Activated CD8-positive, alpha-beta memory T cell treated with anti-CD3 and anti-CD28 coated beads, Interleukin-2, amount 50 U/mL, for 24 hours (primary cell): ENCODE measurements at regions not wholly inside any gene's neighbourhood (a gene's known extent, or its start where the extent isn't known, plus 50 kb on each side); places are given as distances from the start of the nearest gene placed in this dataset.

Experiments used
- DNase-seq: peaks from one replicate; pipeline ENCODE4 v3.0.0-alpha.2; 2020; ENCODE audit errors: extremely low read depth

DNA sequence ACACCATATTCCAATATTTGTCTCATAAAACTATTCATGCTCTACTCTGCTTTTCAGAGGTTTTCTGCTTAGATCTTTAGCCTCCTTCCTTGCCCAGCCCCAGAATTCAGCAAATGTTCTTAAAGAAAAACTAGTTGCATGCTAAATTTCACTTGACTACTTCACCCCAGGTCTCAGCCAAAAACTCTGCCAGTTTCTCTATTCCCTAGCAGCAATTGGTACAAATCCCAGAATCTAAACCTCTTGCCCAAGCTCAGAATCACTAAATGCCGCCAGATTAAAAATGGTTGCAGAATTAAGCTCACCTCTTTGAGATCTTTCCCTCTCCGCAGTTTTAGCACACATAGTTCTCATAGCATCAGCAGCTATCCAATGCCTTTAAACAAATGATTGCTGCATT is 331.2 kb upstream of the SMARCA2 start:
- no peak for DNase-seq

GRCh38 chr9:1698991-1699390 is 316.2 kb upstream of the SMARCA2 start:
- DNase-seq, result no peak

- no peak for DNase-seq
Observed at GRCh38 chr9:1701113-1701512, 314.0 kb upstream of the SMARCA2 start.

GRCh38 chr9:1702701-1703100 is 312.4 kb upstream of the SMARCA2 start:
- no peak for DNase-seq

DNA sequence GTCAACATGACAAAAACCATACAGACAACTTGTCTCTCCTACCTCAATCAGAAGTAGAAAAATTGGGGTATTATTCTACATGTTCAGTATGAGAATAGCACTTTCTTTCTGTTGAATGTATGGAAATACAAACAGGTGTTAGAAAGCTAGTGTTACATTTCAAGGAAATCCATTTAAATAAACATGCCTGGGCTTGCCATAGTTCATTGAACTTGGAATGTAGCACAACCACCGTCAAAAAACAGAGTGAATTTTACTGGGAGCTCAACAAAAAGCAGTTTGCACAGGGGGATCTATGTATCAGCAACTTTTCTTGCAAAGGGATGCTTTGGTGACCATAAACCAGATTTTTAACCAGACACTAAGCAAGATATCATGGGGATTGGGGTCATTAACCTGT is 307.9 kb upstream of the SMARCA2 start:
- DNase-seq, result no peak

DNA sequence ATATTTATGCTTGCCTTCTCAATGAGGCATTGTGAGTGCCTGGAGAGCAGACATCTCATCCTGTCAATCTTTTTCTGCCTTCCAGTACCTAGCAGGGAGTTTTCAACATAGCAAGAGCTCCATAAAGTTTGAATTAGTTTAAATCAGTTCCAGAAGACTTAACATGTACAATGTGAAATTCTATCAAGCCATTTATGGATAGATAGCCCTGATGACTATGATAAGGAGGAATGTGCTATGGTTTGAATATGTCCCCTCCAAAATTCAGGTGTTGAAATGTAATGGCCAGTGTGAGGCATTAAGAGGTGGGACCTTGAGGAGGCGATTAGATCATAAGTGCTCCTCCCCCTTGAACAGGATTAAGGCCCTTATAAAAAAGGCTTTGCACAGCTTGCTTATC is 306.9 kb upstream of the SMARCA2 start:
- no peak for DNase-seq

- no peak for DNase-seq
Observed at GRCh38 chr9:1709347-1709746, 305.8 kb upstream of the SMARCA2 start.

DNA sequence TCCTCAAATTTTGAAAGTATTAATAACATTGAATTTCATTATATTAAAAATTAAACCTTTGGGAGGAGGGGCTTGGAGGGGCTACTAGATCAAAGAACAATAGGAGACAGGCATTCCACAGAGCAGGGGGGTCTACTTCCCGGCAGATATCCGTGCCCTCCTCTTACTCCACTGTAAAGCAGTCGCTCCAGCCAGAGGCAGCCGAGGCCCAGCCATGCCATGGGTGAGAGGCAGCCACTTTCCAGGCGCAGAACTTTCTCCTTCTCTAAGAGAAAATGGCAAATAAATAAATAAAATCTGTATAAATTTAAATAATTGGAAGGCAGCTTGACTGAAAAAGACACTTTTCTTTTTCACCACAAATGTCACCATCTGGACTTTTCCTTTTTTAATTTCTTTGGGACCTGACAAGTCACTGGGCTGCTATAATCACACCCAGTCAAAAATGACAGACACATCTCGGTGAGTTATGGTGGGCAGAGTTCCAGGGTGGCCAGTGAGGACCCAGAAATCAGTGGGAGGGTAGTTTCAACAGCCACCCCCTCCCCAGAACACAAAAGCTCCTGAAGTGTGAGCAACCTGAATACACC is 302.2 kb upstream of the SMARCA2 start:
- no peak for DNase-seq

- DNase-seq, result no peak
Observed at GRCh38 chr9:1713841-1714240, 301.3 kb upstream of the SMARCA2 start.

- DNase-seq, result no peak
Observed at GRCh38 chr9:1717882-1718281, 297.3 kb upstream of the SMARCA2 start.

DNA sequence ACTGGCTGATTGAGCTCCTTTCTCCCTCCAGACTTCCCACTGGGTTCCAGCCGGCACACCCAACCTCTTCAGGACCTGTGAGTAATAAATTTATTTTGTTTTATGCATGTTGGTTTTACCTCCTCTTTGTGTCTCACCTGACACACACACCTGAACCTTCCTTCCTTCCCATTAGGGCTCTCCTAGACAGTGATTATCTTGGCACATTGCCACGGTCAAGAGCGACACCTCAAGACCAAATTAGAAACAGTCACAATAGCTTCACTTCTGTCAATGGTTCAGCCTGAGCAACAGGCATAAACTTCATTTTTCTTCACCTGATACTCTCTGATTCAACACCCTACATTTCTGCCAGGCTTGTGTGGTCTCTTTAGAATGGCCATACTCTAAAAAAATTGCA is 296.3 kb upstream of the SMARCA2 start:
- no peak for DNase-seq

- no peak for DNase-seq
Observed at GRCh38 chr9:1721196-1721595, 294.0 kb upstream of the SMARCA2 start.

GRCh38 chr9:1722404-1722803 is 292.7 kb upstream of the SMARCA2 start:
- DNase-seq, result no peak

GRCh38 chr9:1723522-1724015 is 291.6 kb upstream of the SMARCA2 start:
- DNase-seq, result no peak

DNA sequence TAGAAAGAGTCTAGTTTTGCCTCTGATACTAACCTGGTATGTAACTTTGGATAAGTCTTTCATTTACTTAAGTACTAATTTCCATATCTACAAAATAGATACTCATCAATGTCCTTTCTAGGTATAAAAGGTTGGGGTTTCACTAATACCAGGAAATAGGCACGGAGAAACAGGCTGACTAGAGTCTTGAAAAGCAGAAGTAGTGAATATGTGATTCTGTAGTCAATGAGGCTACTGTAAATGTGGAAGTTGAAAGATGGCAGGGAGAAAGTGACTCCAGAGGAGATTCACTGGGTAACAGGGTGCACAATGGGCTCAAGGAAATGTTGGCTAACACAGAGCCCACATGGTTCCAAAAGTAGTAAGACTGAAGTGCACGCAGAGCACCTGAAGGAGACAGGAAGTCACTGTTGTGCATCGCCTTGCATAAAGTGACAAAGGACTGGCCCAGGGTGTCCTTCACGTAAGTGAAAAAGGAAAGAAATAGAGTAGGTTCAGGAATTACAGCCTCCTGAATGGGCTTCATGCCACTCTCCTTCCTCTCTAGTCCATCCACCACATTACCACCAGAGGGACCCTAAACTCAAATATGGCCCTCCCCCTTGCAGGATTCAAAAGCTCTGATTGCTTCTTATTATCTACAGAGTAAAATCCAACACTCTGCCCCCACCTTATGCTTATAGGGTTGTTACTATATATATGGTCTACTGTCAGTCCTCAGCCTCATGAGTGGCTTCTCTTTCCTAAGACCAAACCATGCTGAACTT is 288.0 kb upstream of the SMARCA2 start:
- no peak for DNase-seq

DNA sequence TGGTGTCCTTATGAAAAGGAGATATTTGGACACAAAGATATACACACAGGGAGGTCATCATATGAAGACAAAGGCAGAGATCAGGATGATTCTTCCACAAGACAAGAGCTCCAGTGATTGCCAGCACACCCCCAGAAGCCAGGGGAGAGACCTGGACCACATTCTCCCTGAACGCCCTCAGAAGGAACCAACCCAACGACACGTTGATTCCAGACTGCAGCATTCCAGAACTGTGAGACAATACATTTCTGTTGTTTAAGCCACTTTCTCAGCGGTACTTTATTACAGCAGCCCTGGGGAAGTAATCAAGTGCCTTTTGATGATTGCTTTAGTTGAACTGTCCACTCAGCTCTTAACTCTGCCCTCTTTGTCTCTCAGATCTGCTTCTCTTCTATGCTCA is 285.5 kb upstream of the SMARCA2 start:
- DNase-seq, result no peak

DNA sequence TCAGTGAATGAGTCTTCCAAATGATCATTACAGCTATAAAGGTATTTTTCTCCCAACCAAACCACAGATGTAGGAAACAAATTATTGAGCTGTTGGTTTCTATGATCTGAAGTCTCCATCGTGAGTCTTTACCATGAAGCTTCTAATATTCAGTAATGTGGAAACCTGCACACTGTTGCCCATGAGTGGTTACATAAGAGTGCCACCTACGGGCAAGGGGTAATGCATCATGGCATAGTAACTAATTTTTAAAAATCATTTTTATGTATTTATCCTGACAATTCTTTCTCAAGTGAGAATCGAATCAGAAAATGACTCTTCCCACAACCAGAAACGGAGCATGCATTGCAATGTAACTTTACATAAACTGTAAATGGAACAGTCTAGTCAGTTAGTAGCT is 282.5 kb upstream of the SMARCA2 start:
- DNase-seq, result no peak

GRCh38 chr9:1738511-1739100 is 276.5 kb upstream of the SMARCA2 start:
- no peak for DNase-seq

- no peak for DNase-seq
Observed at GRCh38 chr9:1743121-1743960, 271.8 kb upstream of the SMARCA2 start.

DNA sequence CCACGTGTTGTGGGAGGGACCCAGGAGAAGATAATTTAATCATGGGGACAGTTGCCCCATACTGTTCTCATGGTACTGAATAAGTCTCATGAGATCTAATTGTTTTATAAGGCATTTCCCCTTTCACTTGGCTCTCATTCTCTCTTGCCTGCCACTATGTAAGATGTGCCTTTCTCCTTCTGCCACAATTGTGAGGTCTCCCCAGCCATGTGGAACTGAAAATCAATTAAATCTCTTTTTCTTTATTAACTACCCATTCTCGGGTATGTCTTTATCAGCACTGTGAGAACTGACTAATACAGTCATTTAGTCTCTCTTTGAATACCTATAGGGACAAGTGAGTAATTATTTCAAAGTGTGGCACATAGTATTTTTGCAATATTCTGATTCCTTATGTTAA is 269.2 kb upstream of the SMARCA2 start:
- DNase-seq, result no peak

DNA sequence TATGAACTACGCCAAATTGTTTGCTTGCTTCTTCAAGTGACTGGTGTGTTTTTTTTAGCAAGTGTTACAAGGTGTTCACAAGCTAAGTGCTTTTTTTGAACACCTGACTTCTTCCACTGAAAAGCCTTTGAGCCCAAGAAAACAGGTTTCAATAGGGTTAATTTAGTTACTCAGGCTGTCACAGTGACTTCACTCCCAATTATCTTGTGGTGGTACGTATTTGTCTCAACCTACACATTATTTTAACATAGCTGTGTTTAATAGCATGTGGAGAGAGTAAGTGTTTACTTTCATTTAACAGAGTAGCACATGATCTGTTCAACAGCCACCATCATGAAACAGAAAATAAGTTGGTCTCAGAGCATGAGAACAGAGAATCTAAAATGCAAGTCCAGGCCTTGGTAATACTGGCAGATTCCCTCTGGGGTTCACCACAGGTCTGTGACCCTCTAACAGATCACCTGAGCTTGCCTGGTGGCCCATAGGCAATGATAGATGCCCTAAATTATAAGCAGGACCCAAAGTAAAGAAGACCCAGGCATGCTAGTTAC is 267.7 kb upstream of the SMARCA2 start:
- no peak for DNase-seq

DNA sequence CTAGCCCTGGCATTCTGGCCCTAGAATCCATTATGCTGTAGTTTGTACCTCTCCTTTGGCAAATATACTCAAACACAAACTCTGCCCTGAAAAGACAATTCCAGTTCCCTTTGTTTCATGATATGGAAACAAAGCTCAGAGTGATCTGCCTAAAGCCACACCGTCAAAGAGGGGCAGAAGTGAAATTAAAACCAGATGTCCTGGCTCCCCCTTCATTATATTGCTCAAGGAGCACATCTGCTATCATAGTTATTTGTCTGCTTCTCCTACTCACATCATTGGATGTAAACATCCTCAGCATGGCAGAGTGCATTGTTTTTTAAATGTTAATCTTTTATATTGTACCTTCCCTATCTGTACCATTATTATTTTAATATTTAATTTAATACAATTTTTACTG is 266.7 kb upstream of the SMARCA2 start:
- no peak for DNase-seq
